ENCODE measurements at regions not wholly inside any gene's neighbourhood (a gene's known extent, or its start where the extent isn't known, plus 50 kb on each side); places are given as distances from the start of the nearest gene placed in this dataset.
"Not testable (repeated sequence)": the region's sequence is repeated elsewhere in the genome, so short reads cannot be mapped to it uniquely, and the experiment has no call there.

GRCh38 chr2:240254337-240255164, 114.1 kb upstream of the OTOS start:
- DNase-seq (ENCODE audit: low read depth in 2 of 2): no peak

- no peak for DNase-seq (ENCODE audit: low read depth in 2 of 2)
Measured at GRCh38 chr2:240255165-240255491, 114.7 kb upstream of the OTOS start.

GRCh38 chr2:240255811-240256703, 115.6 kb upstream of the OTOS start:
- no peak for DNase-seq (ENCODE audit: low read depth in 2 of 2)

- DNase-seq (ENCODE audit: low read depth in 2 of 2): no peak
Measured at GRCh38 chr2:240256704-240257637, 116.5 kb upstream of the OTOS start.

GRCh38 chr2:240257940-240258580, 117.6 kb upstream of the OTOS start:
- no peak for DNase-seq (ENCODE audit: low read depth in 2 of 2)

- no peak for DNase-seq (ENCODE audit: low read depth in 2 of 2)
Measured at GRCh38 chr2:240258685-240259084, 118.2 kb upstream of the OTOS start.

GRCh38 chr2:240259201-240259923, 118.9 kb upstream of the OTOS start:
- DNase-seq (ENCODE audit: low read depth in 2 of 2): no peak

- DNase-seq (ENCODE audit: low read depth in 2 of 2): no peak
Measured at GRCh38 chr2:240259924-240260529, 119.6 kb upstream of the OTOS start.

- no peak for DNase-seq (ENCODE audit: low read depth in 2 of 2)
Measured at GRCh38 chr2:240260664-240261063, 120.2 kb upstream of the OTOS start.

GRCh38 chr2:240262578-240262977, 122.1 kb upstream of the OTOS start:
- not testable (repeated sequence) for DNase-seq (ENCODE audit: low read depth in 2 of 2)

GRCh38 chr2:240269380-240269779, 128.9 kb upstream of the OTOS start:
- no peak for DNase-seq (ENCODE audit: low read depth in 2 of 2)

- DNase-seq (ENCODE audit: low read depth in 2 of 2): no peak
Measured at GRCh38 chr2:240269886-240270285, 129.4 kb upstream of the OTOS start.

- DNase-seq (ENCODE audit: low read depth in 2 of 2): no peak
Measured at GRCh38 chr2:240271716-240272341, 131.4 kb upstream of the OTOS start.

GRCh38 chr2:240275386-240275785, 134.9 kb upstream of the OTOS start:
- DNase-seq (ENCODE audit: low read depth in 2 of 2): no peak

- DNase-seq (ENCODE audit: low read depth in 2 of 2): no peak
Measured at GRCh38 chr2:240277073-240277806, 136.8 kb upstream of the OTOS start.

- no peak for DNase-seq (ENCODE audit: low read depth in 2 of 2)
Measured at GRCh38 chr2:240277807-240278522, 137.5 kb upstream of the OTOS start.

GRCh38 chr2:240278661-240279060, 138.2 kb upstream of the OTOS start:
- no peak for DNase-seq (ENCODE audit: low read depth in 2 of 2)

GRCh38 chr2:240280621-240281020, 140.2 kb upstream of the OTOS start:
- no peak for DNase-seq (ENCODE audit: low read depth in 2 of 2)
